Endothelial cell (in vitro differentiated cells): ENCODE measurements at regions not wholly inside any gene's neighbourhood (a gene's known extent, or its start where the extent isn't known, plus 50 kb on each side); places are given as distances from the start of the nearest gene placed in this dataset.

Experiments used
- DNase-seq: peaks from one replicate; pipeline ENCODE4 v3.0.0; 2021; ENCODE audit warnings: low spot score
- H3K27ac Mint-ChIP-seq: one replicate; pipeline ENCODE4 v1.8.0; 2021; ENCODE audit warnings: mixed read lengths, inconsistent platforms; ENCODE audit not compliant: unreplicated experiment
- H3K27me3 Mint-ChIP-seq: one replicate; pipeline ENCODE4 v1.8.0; 2021; ENCODE audit warnings: mild to moderate bottlenecking, moderate library complexity, mixed read lengths, inconsistent platforms; ENCODE audit not compliant: unreplicated experiment
- H3K36me3 Mint-ChIP-seq: one replicate; pipeline ENCODE4 v1.8.0; 2021; ENCODE audit warnings: mild to moderate bottlenecking, low read depth, mixed read lengths, inconsistent platforms; ENCODE audit not compliant: unreplicated experiment
- H3K4me1 Mint-ChIP-seq: one replicate; pipeline ENCODE4 v1.8.0; 2021; ENCODE audit warnings: mild to moderate bottlenecking, mixed read lengths, inconsistent platforms; ENCODE audit not compliant: unreplicated experiment
- H3K4me3 Mint-ChIP-seq: one replicate; pipeline ENCODE4 v1.8.0; 2021; ENCODE audit warnings: mild to moderate bottlenecking, mixed read lengths, inconsistent platforms; ENCODE audit not compliant: unreplicated experiment
- H3K9me3 Mint-ChIP-seq: one replicate; pipeline ENCODE4 v1.8.0; 2021; ENCODE audit warnings: mixed read lengths, inconsistent platforms; ENCODE audit not compliant: unreplicated experiment
- CTCF ChIP-seq: fragments of 200-600 bp; sonication (generic); IDR thresholded peaks from one replicate; pipeline ENCODE4 v1.5.0; 2021; ENCODE audit warnings: antibody characterized with exemption; ENCODE audit not compliant: unreplicated experiment

DNA sequence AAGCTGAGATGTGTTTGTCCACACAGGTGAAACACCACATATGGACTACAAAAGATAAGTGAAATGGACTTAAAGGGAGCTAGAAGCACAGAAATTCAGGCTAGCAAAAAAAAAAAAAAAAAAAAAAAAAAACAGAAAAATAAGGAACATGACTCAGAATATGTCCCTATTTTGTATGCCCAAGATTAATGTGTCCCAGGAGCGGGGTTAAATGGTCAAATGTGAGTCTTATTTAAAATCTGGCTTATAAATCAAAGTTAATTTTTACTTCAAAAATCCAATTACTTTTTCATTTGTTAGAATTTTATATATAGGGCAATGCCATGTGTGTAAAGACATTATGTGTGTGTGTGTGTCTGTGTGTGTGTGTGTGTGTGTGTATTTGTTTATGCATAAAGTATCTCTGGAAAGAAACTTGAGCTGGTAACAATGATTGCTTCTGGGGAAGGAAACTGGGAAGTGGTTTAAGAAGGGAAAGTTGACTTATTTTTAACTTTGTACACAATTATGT is 986.5 kb downstream of the ROBO2 start:
- no peak overlapping the region for H3K27ac Mint-ChIP-seq
- H3K36me3 Mint-ChIP-seq = no peaks in the 10 kb centered on the region
- no peak for DNase-seq
- no peak overlapping the region for H3K4me3 Mint-ChIP-seq
- no peaks in the 10 kb centered on the region for H3K9me3 Mint-ChIP-seq
- H3K27me3 Mint-ChIP-seq = no peaks in the 10 kb centered on the region
- no peaks in the 10 kb centered on the region for H3K4me1 Mint-ChIP-seq
- TF ChIP-seq CTCF = no peak

- Mint-ChIP-seq H3K4me3 (no peak overlapping the region), H3K27me3 (no peaks in the 10 kb centered on the region), H3K27ac (no peak overlapping the region), H3K9me3 (no peaks in the 10 kb centered on the region), H3K36me3 (no peaks in the 10 kb centered on the region), H3K4me1 (no peaks in the 10 kb centered on the region)
- no peak for TF ChIP-seq CTCF
- DNase-seq = no peak
Observed at GRCh38 chr3:78029775-78030174, 989.9 kb downstream of the ROBO2 start.

GRCh38 chr3:78035131-78035641 is 995.3 kb downstream of the ROBO2 start:
- no peaks in the 10 kb centered on the region for H3K36me3 Mint-ChIP-seq
- H3K4me3 Mint-ChIP-seq = no peak overlapping the region
- no peaks in the 10 kb centered on the region for H3K9me3 Mint-ChIP-seq
- no peaks in the 10 kb centered on the region for H3K4me1 Mint-ChIP-seq
- no peak for DNase-seq
- no peak for TF ChIP-seq CTCF
- no peaks in the 10 kb centered on the region for H3K27me3 Mint-ChIP-seq
- H3K27ac Mint-ChIP-seq = no peak overlapping the region

DNA sequence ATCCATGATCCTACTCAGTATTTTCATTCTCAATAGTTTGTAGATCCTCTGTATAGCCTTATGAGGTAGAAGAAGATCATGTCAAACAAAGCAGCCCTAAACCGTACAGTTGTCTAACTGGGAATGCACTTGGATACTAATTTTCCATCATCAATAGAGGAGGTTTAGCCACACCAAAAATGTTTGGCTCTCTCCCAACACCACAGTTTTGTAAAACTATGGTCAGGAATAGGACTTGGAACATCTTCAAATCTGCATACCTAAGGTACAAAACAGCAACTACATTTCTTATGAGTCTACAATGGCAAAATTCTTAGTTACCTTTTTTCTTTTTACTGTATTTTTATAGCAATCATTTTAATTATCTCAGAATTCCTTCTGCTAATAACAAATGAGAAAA is 1001.6 kb downstream of the ROBO2 start:
- no peak overlapping the region for H3K27ac Mint-ChIP-seq
- no peak for TF ChIP-seq CTCF

GRCh38 chr3:78046566-78046965 is 1006.7 kb downstream of the ROBO2 start:
- H3K9me3 Mint-ChIP-seq = no peaks in the 10 kb centered on the region
- H3K4me1 Mint-ChIP-seq = no peaks in the 10 kb centered on the region
- H3K27me3 Mint-ChIP-seq = no peaks in the 10 kb centered on the region
- no peak overlapping the region for H3K27ac Mint-ChIP-seq
- no peak overlapping the region for H3K4me3 Mint-ChIP-seq
- no peak for DNase-seq
- no peak for TF ChIP-seq CTCF
- no peaks in the 10 kb centered on the region for H3K36me3 Mint-ChIP-seq

More for the DNA sequence above, 1001.6 kb downstream of the ROBO2 start:
- H3K36me3 Mint-ChIP-seq = no peaks in the 10 kb centered on the region
- no peaks in the 10 kb centered on the region for H3K27me3 Mint-ChIP-seq
- H3K9me3 Mint-ChIP-seq = no peaks in the 10 kb centered on the region
- no peaks in the 10 kb centered on the region for H3K4me1 Mint-ChIP-seq
- no peak overlapping the region for H3K4me3 Mint-ChIP-seq
- DNase-seq = no peak
